Stomach (tissue), 8 donors: ENCODE measurements at regions not wholly inside any gene's neighbourhood (a gene's known extent, or its start where the extent isn't known, plus 50 kb on each side); places are given as distances from the start of the nearest gene placed in this dataset.

Experiments
- DNase-seq, 2 donors: peaks; one replicate each; pipeline versions ENCODE4 v3.0.0 to v3.0.0-alpha.2; 2013 to 2019
- H3K27ac ChIP-seq, 5 donors: fragments of 200-600 bp in 4 of 5; sonication (generic) in 4 of 5; one replicate each; pipeline ENCODE4 v1.5.1; 2013 to 2019; ENCODE audit warnings: mild to moderate bottlenecking in 1 of 5, moderate library complexity in 1 of 5
- H3K27me3 ChIP-seq, 3 donors: fragments of 200-600 bp; sonication (generic); one replicate each; pipeline ENCODE4 v1.5.1; 2017 to 2019; ENCODE audit warnings: mixed run types in 1 of 3
- H3K36me3 ChIP-seq, 4 donors: fragments of 200-600 bp; sonication (generic); 1 replicate in 3 of 4; 2 replicates in 1 of 4; pipeline ENCODE4 v1.5.1; 2016 to 2019
- H3K4me1 ChIP-seq, 4 donors: fragments of 200-600 bp; sonication (generic); one replicate each; pipeline ENCODE4 v1.5.1; 2016 to 2019
- H3K4me3 ChIP-seq, 4 donors: fragments of 200-600 bp; sonication (generic) in 3 of 4; one replicate each; pipeline ENCODE4 v1.5.1; 2016 to 2019; ENCODE audit warnings: mild to moderate bottlenecking in 1 of 4
- H3K9me3 ChIP-seq, 4 donors: fragments of 200-600 bp; sonication (generic); one replicate each; pipeline ENCODE4 v1.5.1; 2016 to 2019
- EP300 ChIP-seq: sonication (generic); formaldehyde crosslinking; IDR thresholded peaks from one replicate; pipeline ENCODE4 v1.6.1; 2017; ENCODE audit warnings: antibody characterized with exemption
- POLR2A ChIP-seq, 4 donors: fragments of 450-650 bp; IDR thresholded peaks; one replicate each; pipeline ENCODE4 v1.6.1; 2016; ENCODE audit warnings: antibody characterized with exemption in 4 of 4, control low read depth in 2 of 4, mild to moderate bottlenecking in 1 of 4, moderate library complexity in 1 of 4
- POLR2AphosphoS5 ChIP-seq, 3 donors: sonication (generic); formaldehyde crosslinking; IDR thresholded peaks; one replicate each; pipeline ENCODE4 v1.6.1; 2016; ENCODE audit warnings: antibody characterized with exemption in 3 of 3
- WGBS, 5 donors: extraction: QIAGEN DNeasy Blood & Tissue Kit in 3 of 5; methylation state at CpG; one replicate each; pipeline versions ENCODE4 v1.1.5 to v1.1.7; 2013 to 2018; 5-methylcytosine and 5-hydroxymethylcytosine counted together
- intact Hi-C: fragments of 100-400 bp; cut with DNase I; formaldehyde crosslinking; loops from one replicate; pipeline ENCODE4 v1.15.1; 2023; ENCODE audit warnings: low total_unique reads
- TF ChIP-seq, protein P1 (sequence below), 7 experiments: fragments of 450-650 bp in 4 of 7; fragments of 200-600 bp in 3 of 7; sonication (generic) in 3 of 7; IDR thresholded peaks; one replicate each; pipeline ENCODE4 v1.5.1; 2016 to 2019; ENCODE audit warnings: antibody characterized with exemption in 7 of 7, control low read depth in 2 of 7, mild to moderate bottlenecking in 1 of 7
- donor health status: healthy with polysubstance abuse.
- donor health status: Bipolar disorder and iron deficiency.
- donor health status: healthy.

DNA sequence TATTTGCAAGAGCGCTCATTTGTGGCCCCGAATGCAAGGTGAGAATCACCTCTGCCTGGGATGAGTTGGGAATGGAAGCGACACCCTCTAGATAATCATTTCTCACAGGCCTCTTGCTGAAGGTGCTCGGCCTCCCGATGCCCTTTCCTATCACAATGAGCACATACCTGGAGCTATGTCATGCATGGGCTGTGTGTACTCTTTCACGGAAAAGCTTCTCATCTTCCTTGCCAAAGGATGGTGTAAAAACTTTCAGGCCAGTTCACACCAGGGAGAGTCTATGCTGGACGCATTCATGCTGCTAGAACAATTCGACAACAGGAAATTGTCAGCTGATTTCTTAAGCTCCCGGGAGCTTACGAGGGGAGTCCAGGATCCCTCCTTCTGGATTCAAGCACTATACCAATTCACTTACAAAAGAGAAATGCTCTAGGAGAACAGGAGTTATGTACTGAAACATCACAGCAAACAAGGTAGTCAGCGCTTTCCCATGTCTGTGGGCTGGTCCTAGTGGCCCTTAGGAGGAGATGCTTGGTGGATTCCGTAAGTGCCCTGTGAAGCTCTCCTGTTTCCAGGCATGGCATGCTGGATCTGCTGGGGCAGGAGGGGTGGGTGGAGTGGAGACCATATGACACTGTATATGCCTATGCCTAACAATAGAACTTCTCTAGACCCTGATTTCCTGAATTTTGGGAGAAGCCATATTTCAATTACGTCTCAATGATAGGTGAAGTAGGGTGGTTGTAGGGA, 53.1 kb upstream of the B3GAT1 start:
- Histone ChIP-seq H3K4me1 (peaks cover 0 to 25% (median 10%) of the 10 kb centered on the region in 4 donors), H3K9me3 (no peaks in the 10 kb centered on the region), H3K27ac (peak overlapping the region in 2 of 5 donors; percentile 77 to 79), H3K36me3 (no peaks in the 10 kb centered on the region), H3K27me3 (peaks cover 0 to 36% (median 0%) of the 10 kb centered on the region in 3 donors), H3K4me3 (no peak overlapping the region)
- intact Hi-C loops = no loop called here
- 75 to 85% (median 82%) methylated on average over 13 of the region's 13 CpGs for WGBS, 5 donors
- TF ChIP-seq POLR2AphosphoS5 (IDR thresholded peaks at IDR 0.05) (no peak), EP300 (no peak), POLR2A (IDR thresholded peaks at IDR 0.05) (no peak)
- TF ChIP-seq, protein P1, sequence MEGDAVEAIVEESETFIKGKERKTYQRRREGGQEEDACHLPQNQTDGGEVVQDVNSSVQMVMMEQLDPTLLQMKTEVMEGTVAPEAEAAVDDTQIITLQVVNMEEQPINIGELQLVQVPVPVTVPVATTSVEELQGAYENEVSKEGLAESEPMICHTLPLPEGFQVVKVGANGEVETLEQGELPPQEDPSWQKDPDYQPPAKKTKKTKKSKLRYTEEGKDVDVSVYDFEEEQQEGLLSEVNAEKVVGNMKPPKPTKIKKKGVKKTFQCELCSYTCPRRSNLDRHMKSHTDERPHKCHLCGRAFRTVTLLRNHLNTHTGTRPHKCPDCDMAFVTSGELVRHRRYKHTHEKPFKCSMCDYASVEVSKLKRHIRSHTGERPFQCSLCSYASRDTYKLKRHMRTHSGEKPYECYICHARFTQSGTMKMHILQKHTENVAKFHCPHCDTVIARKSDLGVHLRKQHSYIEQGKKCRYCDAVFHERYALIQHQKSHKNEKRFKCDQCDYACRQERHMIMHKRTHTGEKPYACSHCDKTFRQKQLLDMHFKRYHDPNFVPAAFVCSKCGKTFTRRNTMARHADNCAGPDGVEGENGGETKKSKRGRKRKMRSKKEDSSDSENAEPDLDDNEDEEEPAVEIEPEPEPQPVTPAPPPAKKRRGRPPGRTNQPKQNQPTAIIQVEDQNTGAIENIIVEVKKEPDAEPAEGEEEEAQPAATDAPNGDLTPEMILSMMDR (IDR thresholded peaks at IDR 0.05) = no peak
- DNase-seq = no peak

DNA sequence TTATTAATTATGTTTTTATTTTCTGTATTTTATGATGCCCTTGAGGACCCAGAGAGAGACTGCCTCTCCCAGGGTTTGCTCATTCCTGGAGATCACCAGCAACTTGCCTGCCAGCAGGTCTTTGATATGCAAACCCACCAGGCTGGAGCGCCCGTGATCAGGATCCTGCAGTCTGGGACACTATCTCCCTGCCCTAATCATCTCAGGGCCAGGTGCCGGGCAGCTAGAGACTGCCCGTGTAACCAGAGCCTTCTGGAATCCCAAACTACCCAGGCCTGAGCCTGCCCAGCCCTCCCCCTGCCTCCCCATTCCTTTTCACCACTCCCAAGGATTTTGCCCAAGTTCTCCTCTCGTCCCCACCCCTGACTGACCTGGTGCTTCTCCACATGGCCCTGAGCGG, 52.2 kb upstream of the B3GAT1 start:
- peaks cover 0 to 17% (median 10%) of the 10 kb centered on the region in 4 donors for H3K4me1 ChIP-seq
- H3K36me3 ChIP-seq = no peaks in the 10 kb centered on the region
- peaks cover 0 to 36% (median 0%) of the 10 kb centered on the region in 3 donors for H3K27me3 ChIP-seq
- H3K27ac ChIP-seq = no peak overlapping the region
- 50 to 66% (median 53%) methylated on average over 6 of the region's 6 CpGs for WGBS, 5 donors
- no peaks in the 10 kb centered on the region for H3K9me3 ChIP-seq
- intact Hi-C loops = no loop called here
- DNase-seq = no peak
- no peak overlapping the region for H3K4me3 ChIP-seq
- TF ChIP-seq, protein P1 (IDR thresholded peaks at IDR 0.05) = no peak
- TF ChIP-seq EP300 (no peak), POLR2A (IDR thresholded peaks at IDR 0.05) (no peak), POLR2AphosphoS5 (IDR thresholded peaks at IDR 0.05) (no peak)

DNA sequence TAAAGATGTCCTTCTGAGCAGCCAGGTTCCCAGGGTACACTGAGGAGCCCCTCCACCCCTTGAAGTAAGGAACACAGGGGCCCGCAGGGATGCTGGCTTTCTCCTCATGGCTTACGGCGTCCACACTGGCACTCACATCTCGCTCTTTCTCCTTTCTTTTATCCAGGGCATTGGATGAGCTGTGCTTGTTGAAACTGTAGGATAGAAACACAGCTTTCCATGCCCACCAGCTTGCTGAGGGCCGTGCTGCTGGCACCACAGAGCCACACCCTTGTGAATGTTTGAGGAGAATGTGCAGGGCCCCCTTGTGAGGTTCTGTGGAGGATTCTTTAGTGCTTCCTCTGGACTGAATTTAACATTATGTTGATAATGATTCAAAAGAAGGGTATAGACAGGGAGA, 51.7 kb upstream of the B3GAT1 start:
- WGBS, 5 donors = 78 to 89% (median 87%) methylated on average over 5 of the region's 5 CpGs
- intact Hi-C loops = no loop called here
- Histone ChIP-seq H3K4me3 (no peak overlapping the region), H3K27ac (no peak overlapping the region), H3K27me3 (peaks cover 0 to 36% (median 0%) of the 10 kb centered on the region in 3 donors), H3K36me3 (no peaks in the 10 kb centered on the region), H3K4me1 (peaks cover 0 to 16% (median 8%) of the 10 kb centered on the region in 4 donors), H3K9me3 (no peaks in the 10 kb centered on the region)
- no peak for TF ChIP-seq POLR2AphosphoS5 (IDR thresholded peaks at IDR 0.05)
- TF ChIP-seq POLR2A (IDR thresholded peaks at IDR 0.05) = no peak
- no peak for TF ChIP-seq EP300
- TF ChIP-seq, protein P1 (IDR thresholded peaks at IDR 0.05) = no peak
- no peak for DNase-seq
